Lower lobe of right lung (tissue), 2 donors: ENCODE measurements at regions not wholly inside any gene's neighbourhood (a gene's known extent, or its start where the extent isn't known, plus 50 kb on each side); places are given as distances from the start of the nearest gene placed in this dataset.
A peak's percentile ranks its signal among the peaks of the same experiment; 100 is the strongest.

Experiments
- ATAC-seq, 2 donors: fragments of 200-7000 bp; cut with Tn5 transposase; one replicate each; pipeline ENCODE4 v1.9.1; 2020 to 2022; ENCODE audit warnings: mild to moderate bottlenecking in 2 of 2, moderate library complexity in 2 of 2
- DNase-seq: peaks from one replicate; pipeline ENCODE4 v3.0.0-alpha.2; 2020
- H3K27ac ChIP-seq: fragments of 200-600 bp; one replicate; pipeline ENCODE4 v1.8.0; 2022
- H3K27me3 ChIP-seq: fragments of 200-600 bp; one replicate; pipeline ENCODE4 v1.8.0; 2022; ENCODE audit warnings: low read depth
- H3K36me3 ChIP-seq: fragments of 200-600 bp; one replicate; pipeline ENCODE4 v1.8.0; 2022; ENCODE audit warnings: mild to moderate bottlenecking
- H3K4me1 ChIP-seq: fragments of 200-600 bp; one replicate; pipeline ENCODE4 v1.8.0; 2022
- H3K4me3 ChIP-seq: fragments of 200-600 bp; one replicate; pipeline ENCODE4 v1.8.0; 2022; ENCODE audit warnings: mild to moderate bottlenecking
- H3K9me3 ChIP-seq: fragments of 200-600 bp; one replicate; pipeline ENCODE4 v1.8.0; 2022
- CTCF ChIP-seq: fragments of 200-600 bp; IDR thresholded peaks from one replicate; pipeline ENCODE4 v1.8.0; 2022; ENCODE audit warnings: antibody characterized with exemption, mild to moderate bottlenecking
- intact Hi-C: fragments of 100-400 bp; cut with DNase I; formaldehyde crosslinking; loops from one replicate; pipeline ENCODE4 v1.11.0; 2022
- donor health status: DM: no; HTN: yes; CAD: no; lungs with severe emphysema.

GRCh38 chr7:46613551-46613950, 692.5 kb upstream of the IGFBP3 start:
- Histone ChIP-seq H3K4me1 (peaks cover 11% of the 10 kb centered on the region), H3K9me3 (no peaks in the 10 kb centered on the region), H3K27ac (no peak overlapping the region), H3K27me3 (no peaks in the 10 kb centered on the region), H3K36me3 (no peaks in the 10 kb centered on the region), H3K4me3 (no peak overlapping the region)
- ATAC-seq (no peak), DNase-seq (no peak)
- no peak for TF ChIP-seq CTCF
- intact Hi-C loops = no loop called here

- ATAC-seq (no peak), DNase-seq (no peak)
- Histone ChIP-seq H3K27ac (no peak overlapping the region), H3K4me3 (no peak overlapping the region), H3K36me3 (no peaks in the 10 kb centered on the region), H3K27me3 (no peaks in the 10 kb centered on the region), H3K4me1 (peaks cover 11% of the 10 kb centered on the region), H3K9me3 (no peaks in the 10 kb centered on the region)
- TF ChIP-seq CTCF = no peak
- intact Hi-C loops = no loop called here
These were observed 692.0 kb upstream of the IGFBP3 start for GRCh38 chr7:46613116-46613515.

GRCh38 chr7:46611508-46611907, 690.4 kb upstream of the IGFBP3 start:
- no peak overlapping the region for H3K4me3 ChIP-seq
- no peak for TF ChIP-seq CTCF
- H3K27ac ChIP-seq = no peak overlapping the region
- H3K9me3 ChIP-seq = no peaks in the 10 kb centered on the region
- DNase-seq (no peak), ATAC-seq (no peak)
- peaks cover 11% of the 10 kb centered on the region for H3K4me1 ChIP-seq
- intact Hi-C loops = no loop called here
- no peaks in the 10 kb centered on the region for H3K27me3 ChIP-seq
- no peaks in the 10 kb centered on the region for H3K36me3 ChIP-seq

GRCh38 chr7:46610746-46611145, 689.7 kb upstream of the IGFBP3 start:
- Histone ChIP-seq H3K36me3 (no peaks in the 10 kb centered on the region), H3K27ac (no peak overlapping the region), H3K4me1 (peaks cover 11% of the 10 kb centered on the region), H3K4me3 (no peak overlapping the region), H3K9me3 (no peaks in the 10 kb centered on the region), H3K27me3 (no peaks in the 10 kb centered on the region)
- intact Hi-C loops = no loop called here
- DNase-seq (no peak), ATAC-seq (peak; percentile 49 to 76)
- TF ChIP-seq CTCF = no peak

GRCh38 chr7:46607176-46607575, 686.1 kb upstream of the IGFBP3 start:
- Histone ChIP-seq H3K27ac (no peak overlapping the region), H3K27me3 (no peaks in the 10 kb centered on the region), H3K9me3 (no peaks in the 10 kb centered on the region), H3K4me1 (peaks cover 34% of the 10 kb centered on the region), H3K4me3 (no peak overlapping the region), H3K36me3 (no peaks in the 10 kb centered on the region)
- no peak for TF ChIP-seq CTCF
- intact Hi-C loops = no loop called here
- ATAC-seq = no peak
- no peak for DNase-seq

GRCh38 chr7:46606761-46607160, 685.7 kb upstream of the IGFBP3 start:
- no peaks in the 10 kb centered on the region for H3K36me3 ChIP-seq
- H3K27ac ChIP-seq = no peak overlapping the region
- H3K4me1 ChIP-seq = peaks cover 34% of the 10 kb centered on the region
- no peaks in the 10 kb centered on the region for H3K27me3 ChIP-seq
- H3K4me3 ChIP-seq = no peak overlapping the region
- DNase-seq = no peak
- TF ChIP-seq CTCF = no peak
- ATAC-seq = no peak
- intact Hi-C loops = no loop called here
- no peaks in the 10 kb centered on the region for H3K9me3 ChIP-seq
